ENCODE measurements at regions not wholly inside any gene's neighbourhood (a gene's known extent, or its start where the extent isn't known, plus 50 kb on each side); places are given as distances from the start of the nearest gene placed in this dataset.

DNA sequence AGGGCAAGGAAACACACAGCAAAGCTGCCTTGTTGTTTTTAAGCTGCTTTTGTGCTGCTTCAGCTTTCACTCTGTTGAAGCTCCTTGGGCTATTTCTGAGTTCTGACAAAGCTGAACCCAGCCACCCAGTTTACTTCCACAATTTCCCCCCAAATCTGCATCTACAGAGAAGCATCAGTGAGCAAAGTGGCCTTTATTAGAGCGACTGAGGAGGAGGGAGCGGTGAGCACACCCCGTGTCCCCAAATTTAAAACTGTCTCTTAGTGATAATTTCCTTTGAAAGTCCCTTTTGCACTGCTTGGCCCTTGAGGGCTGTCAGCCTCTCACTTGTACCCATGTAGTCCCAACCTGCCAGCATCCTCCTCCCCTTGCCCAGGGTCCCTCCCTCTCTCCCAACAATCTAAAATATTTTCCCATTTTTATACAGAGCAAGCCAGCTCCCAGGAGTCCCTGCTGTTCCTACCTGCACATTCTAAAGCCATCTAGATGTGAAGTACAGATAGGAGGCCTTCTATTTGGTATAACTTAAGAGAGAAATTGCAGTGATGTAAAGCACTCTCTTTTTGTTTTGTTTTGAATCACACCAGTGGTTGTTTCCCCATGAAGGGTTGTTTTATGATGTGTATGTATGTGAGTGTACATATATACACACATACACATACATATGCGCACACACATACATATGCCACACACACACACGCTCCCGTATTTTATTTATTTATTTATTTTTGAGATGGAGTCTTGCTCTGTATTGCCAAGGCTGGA, 313.5 kb downstream of the TLE4 start:
- no peak for DNase-seq

- peak in 1 of 3 experiments; percentile 6 for DNase-seq
Measured at GRCh38 chr9:79884546-79884945, 312.8 kb downstream of the TLE4 start.

GRCh38 chr9:79883073-79883645, 311.4 kb downstream of the TLE4 start:
- no peak for DNase-seq

- DNase-seq, result no peak
Measured at GRCh38 chr9:79880626-79881025, 308.9 kb downstream of the TLE4 start.

DNA sequence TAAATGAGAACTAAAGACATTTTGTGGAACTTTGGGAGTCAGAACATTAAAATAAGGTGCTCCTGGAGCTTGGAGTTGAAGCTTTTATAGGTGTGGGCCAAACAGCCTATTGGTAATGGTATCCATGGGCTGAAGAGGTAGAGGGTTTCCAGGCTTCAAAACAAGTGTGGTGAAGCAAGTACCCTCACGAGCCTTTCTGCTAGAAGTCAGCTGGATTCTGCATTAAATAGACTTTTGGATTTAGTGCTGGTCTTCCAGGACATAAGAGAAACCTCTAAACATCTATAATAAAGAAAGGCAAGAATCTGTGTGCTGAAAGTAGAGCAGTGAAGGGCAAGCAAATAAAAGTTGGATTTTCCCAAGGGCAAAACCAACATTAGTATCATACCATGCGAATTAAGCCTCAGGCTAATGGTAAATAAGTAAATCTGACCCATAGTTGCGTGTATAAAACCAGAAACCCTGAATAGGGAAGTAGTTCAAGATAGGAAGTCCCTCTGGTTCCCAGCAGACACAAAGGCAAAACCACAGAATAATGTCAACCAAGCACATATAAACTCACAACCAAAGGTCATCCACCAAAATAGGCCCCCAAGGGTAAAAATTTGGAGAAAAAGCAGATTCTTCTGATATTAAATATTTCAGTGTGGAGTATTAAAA, 306.3 kb downstream of the TLE4 start:
- DNase-seq, result no peak

DNA sequence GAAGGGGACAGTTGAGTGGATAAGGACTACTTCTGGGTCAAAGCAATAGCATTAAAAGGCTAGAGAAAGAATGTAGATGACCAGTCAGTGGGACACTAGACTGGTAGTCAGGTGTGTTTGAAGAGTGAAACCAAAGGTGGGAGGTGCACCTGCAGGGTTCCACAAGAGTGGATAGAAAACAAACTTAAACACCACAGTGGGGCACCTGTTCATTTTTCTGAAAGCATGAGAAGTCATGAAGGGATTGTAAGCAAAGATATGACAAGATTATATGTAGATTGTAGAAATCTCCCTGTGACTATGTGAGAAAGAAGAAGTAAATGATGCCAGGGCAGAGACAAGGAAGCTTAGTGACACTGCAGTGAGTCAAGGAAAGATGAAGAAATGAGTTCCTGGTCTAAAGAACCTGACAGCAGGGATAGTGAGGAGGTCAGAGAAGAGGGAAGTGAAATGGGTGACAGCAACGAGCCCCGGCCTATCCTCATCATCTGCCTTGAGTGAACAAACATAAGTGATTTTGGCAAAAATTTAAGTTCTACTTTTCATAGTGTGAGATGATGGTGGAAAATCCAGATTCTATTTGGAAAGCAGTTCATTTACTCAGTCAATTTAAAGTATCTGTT, 296.9 kb downstream of the TLE4 start:
- DNase-seq, result no peak

- DNase-seq, result no peak
Measured at GRCh38 chr9:79862921-79863890, 291.4 kb downstream of the TLE4 start.

GRCh38 chr9:79858508-79858907, 286.7 kb downstream of the TLE4 start:
- no peak for DNase-seq

GRCh38 chr9:79857188-79857587, 285.4 kb downstream of the TLE4 start:
- no peak for DNase-seq

- DNase-seq, result no peak
Measured at GRCh38 chr9:79847074-79847473, 275.3 kb downstream of the TLE4 start.

DNA sequence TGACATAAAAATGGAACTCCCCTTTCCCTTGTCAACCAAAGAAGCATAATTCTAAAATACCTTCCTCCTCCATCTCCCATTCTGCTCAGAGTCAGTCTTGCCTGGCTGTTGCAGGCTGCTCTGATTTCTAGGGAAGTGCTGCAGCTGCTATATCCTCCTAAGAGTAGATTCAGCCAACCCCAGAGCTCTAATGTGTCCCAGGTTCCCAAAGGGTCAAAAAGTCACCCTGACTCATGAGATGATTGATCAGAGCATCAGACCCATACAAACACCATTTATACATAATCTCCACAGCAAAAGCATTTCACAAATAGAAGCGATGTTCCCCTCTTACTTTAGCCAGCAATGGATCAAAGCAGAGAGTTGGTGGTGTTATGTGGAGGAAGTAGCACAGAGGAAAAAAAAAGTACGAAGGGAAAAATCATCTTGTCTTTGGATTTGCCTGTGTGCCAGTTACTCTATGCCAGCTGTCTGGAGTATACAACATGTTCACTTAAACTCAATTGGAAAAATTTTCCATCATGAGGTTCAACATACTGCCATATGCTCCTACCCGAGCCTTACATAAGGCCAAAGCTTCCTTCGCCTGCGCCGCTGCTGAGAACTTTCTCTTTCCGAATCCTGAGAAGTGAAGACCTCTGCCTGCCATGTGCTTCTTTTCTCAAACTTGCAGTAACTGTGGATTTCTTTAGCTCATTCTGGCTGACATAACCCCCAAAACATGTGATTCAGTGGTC, 258.0 kb downstream of the TLE4 start:
- no peak for DNase-seq

- no peak for DNase-seq
Measured at GRCh38 chr9:79824265-79824664, 252.5 kb downstream of the TLE4 start.

DNA sequence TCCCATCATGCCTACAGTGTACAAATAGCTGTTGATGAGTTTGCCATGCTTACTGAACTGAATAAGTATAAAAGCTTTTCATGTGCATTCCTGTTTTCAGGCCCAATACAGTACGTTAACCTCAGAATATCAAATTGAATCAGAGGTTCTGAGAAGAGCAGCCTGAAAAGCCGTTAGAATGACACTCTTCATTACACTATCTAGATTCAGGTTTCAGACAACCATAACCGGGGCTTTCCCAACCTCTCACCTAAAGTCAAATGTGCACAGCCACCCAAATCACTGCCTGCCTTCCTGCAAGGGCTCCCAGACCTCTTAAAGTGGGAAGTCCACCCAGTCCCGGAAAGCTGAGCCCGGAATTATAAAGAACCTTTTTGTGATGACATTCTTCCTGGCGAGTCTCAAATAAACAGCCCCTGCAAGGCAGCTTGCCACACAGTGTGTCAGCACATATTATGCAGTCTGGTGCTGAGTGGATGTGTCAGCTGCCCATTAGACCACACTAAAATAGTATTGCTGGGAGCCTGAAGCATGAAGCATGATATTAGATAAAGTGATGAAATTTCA, 245.8 kb downstream of the TLE4 start:
- DNase-seq, result no peak

DNA sequence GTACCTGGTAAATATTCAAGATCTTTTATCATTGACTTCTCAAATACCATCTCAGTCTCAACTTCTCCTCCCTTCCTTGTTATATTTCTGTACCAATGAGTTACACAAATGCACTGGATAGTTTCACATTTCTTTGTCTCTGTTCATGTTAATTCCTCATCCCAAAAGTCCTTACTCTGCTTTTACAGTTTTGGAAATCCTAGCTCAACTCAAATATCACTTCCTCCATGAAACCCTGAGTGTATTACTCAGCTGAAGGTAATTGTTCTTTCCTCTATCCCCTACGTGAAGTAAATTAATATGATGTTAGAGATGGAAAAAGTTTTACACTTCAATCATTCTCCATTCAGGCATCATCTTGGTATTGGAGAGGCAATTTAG, 241.5 kb downstream of the TLE4 start:
- no peak for DNase-seq

- DNase-seq, result no peak
Measured at GRCh38 chr9:79812507-79813257, 240.9 kb downstream of the TLE4 start.

DNA sequence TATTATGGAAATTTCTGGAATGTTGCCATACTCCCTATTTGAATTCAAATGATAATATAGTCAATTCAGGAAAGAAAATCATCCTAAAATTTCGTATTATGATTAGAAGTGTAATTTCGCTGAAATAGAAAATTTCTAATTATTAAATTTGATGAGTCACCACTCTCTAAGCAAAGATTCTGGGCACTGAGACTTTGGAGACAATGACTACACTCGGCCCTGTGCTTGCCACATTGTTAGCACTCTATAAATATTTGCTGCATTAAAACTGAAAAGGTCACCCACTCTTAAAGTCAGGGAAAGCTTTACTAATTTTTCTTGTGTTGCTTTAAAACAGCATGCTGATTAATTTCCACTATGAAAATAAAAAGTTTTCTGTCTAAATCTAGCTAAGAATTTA, 240.3 kb downstream of the TLE4 start:
- no peak for DNase-seq

GRCh38 chr9:79809931-79810330, 238.2 kb downstream of the TLE4 start:
- no peak for DNase-seq

DNA sequence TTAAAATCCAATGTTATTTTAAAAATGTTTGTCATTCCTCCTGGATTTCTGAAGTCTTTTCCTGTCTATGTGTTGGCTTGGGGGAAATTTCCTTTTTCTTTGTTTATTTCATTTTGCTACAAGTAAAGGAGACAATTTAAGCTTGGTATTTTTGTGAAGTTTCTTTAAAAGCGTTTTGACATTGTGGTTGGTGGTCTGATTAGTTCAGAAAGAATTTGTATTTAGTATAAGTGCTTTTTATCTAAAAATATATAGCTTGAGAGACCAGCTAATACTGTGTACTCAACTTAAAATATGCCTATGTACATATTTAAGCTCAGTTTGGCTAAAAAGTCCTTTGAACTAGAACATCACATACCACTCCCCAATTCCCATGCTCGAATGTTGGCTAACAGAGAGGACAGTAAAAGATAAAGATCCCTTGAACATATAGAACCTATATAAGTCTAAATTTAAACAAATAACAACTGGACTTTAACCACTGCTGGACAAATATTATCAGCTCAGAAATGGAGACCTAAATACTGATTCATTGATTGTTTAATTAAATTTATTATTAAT, 237.6 kb downstream of the TLE4 start:
- DNase-seq, result no peak

GRCh38 chr9:79807971-79808370, 236.2 kb downstream of the TLE4 start:
- DNase-seq, result no peak

DNA sequence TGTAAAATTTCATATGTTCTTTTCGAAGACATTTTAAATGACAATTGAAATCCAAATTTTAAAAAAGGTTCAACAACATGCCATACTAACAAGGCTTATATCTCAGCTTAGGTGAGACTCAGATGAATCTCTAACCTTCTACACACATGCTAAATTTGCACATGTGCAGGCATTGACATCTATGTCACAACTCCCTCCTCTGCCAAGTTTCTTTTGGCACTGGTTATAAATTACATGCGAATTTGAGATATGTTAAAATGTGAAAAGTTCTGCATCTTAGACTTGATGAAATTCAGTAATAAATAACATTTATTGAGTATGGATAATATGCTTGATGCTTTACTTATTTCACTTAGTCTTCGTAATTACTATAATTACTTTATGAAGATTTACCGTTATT, 234.3 kb downstream of the TLE4 start:
- DNase-seq, result no peak

DNA sequence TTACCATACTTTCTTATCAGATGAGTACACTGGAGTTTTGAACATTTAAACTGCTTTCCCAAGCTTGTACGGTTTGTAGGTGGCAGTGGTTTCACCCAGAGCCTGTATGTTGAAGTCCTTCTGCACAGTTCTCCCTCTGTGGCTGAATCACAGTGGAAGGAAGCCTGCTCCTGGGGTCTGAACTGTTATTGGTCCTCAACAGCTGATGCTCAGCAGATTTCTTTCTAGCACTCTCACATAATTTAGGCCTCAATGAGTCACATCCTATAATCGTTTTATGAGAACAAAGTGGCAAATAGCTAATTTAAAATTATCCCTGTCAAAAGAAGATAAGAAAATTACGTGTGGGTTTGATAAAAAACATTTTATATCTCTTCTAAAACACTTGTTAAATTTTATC, 229.7 kb downstream of the TLE4 start:
- DNase-seq, result no peak
